SK-N-SH treated with all-trans-retinoic acid at 6 μM for 48 hours (cell line): ENCODE measurements at regions not wholly inside any gene's neighbourhood (a gene's known extent, or its start where the extent isn't known, plus 50 kb on each side); places are given as distances from the start of the nearest gene placed in this dataset.
"Not testable (repeated sequence)": the region's sequence is repeated elsewhere in the genome, so short reads cannot be mapped to it uniquely, and the experiment has no call there.

Experiments used
- ATAC-seq: fragments of 200-7000 bp; cut with Tn5 transposase; 3 replicates; pipeline ENCODE4 v1.9.1; 2020; ENCODE audit warnings: mild to moderate bottlenecking, moderate library complexity
- ARNTL ChIP-seq: fragments of 450-650 bp; formaldehyde crosslinking; IDR thresholded peaks from 2 replicates; pipeline ENCODE4 v1.5.0; 2020; ENCODE audit warnings: low read depth, mild to moderate bottlenecking, moderate library complexity, borderline replicate concordance
- BACH2 ChIP-seq: fragments of 250-450 bp; sonication (Bioruptor Pico); IDR thresholded peaks from 2 replicates; pipeline ENCODE4 v1.9.0; 2021; ENCODE audit warnings: mild to moderate bottlenecking, borderline replicate concordance
- CREB5 ChIP-seq: fragments of 250-450 bp; sonication (Bioruptor Pico); IDR thresholded peaks from 2 replicates; pipeline ENCODE4 v1.5.1; 2020; ENCODE audit warnings: low read depth, mild to moderate bottlenecking, moderate library complexity
- CSDC2 ChIP-seq: fragments of 250-450 bp; sonication (Bioruptor Pico); IDR thresholded peaks from 2 replicates; pipeline ENCODE4 v1.5.0; 2020; ENCODE audit warnings: mild to moderate bottlenecking, moderate library complexity
- CSRNP3 ChIP-seq: fragments of 250-450 bp; sonication (Bioruptor Pico); IDR thresholded peaks from 2 replicates; pipeline ENCODE4 v1.5.1; 2021; ENCODE audit warnings: mild to moderate bottlenecking, moderate library complexity
- ESRRG ChIP-seq: fragments of 250-450 bp; sonication (Bioruptor Pico); IDR thresholded peaks from 2 replicates; pipeline ENCODE4 v1.6.1; 2021; ENCODE audit warnings: mild to moderate bottlenecking
- GLIS3 ChIP-seq: fragments of 250-450 bp; sonication (Bioruptor Pico); IDR thresholded peaks from 2 replicates; pipeline ENCODE4 v1.5.0; 2020; ENCODE audit warnings: mild to moderate bottlenecking, moderate library complexity
- ISL1 ChIP-seq: fragments of 250-450 bp; sonication (Bioruptor Pico); IDR thresholded peaks from 2 replicates; pipeline ENCODE4 v2.1.2; 2022; ENCODE audit warnings: mild to moderate bottlenecking, moderate library complexity
- OSR1 ChIP-seq: fragments of 250-450 bp; sonication (Bioruptor Pico); IDR thresholded peaks from 2 replicates; pipeline ENCODE4 v1.8.0; 2022; ENCODE audit warnings: moderate library complexity, mild to moderate bottlenecking, inconsistent platforms
- PPARA ChIP-seq: fragments of 250-450 bp; sonication (Bioruptor Pico); IDR thresholded peaks from 2 replicates; pipeline ENCODE4 v1.5.0; 2020; ENCODE audit warnings: mild to moderate bottlenecking, borderline replicate concordance
- RARB ChIP-seq: fragments of 250-450 bp; sonication (Bioruptor Pico); IDR thresholded peaks from 2 replicates; pipeline ENCODE4 v1.8.0; 2021; ENCODE audit warnings: mild to moderate bottlenecking, moderate library complexity
- SNAI2 ChIP-seq: fragments of 250-450 bp; sonication (Bioruptor Pico); IDR thresholded peaks from 2 replicates; pipeline ENCODE4 v1.5.0; 2020; ENCODE audit warnings: mild to moderate bottlenecking, moderate library complexity
- TCF4 ChIP-seq: fragments of 250-450 bp; sonication (Bioruptor Pico); IDR thresholded peaks from 2 replicates; pipeline ENCODE4 v1.8.0; 2021; ENCODE audit warnings: mild to moderate bottlenecking, moderate library complexity, borderline replicate concordance
- TOX ChIP-seq: fragments of 250-450 bp; sonication (Bioruptor Pico); IDR thresholded peaks from 2 replicates; pipeline ENCODE4 v1.8.0; 2021; ENCODE audit warnings: mild to moderate bottlenecking, moderate library complexity, borderline replicate concordance
- ZC3H10 ChIP-seq: fragments of 250-450 bp; sonication (Bioruptor Pico); IDR thresholded peaks from 2 replicates; pipeline ENCODE4 v1.5.1; 2021; ENCODE audit warnings: mild to moderate bottlenecking, moderate library complexity
- ZFP3 ChIP-seq: fragments of 250-450 bp; sonication (Bioruptor Pico); IDR thresholded peaks from 2 replicates; pipeline ENCODE4 v1.5.0; 2020; ENCODE audit warnings: mild to moderate bottlenecking, moderate library complexity
- ZFP30 ChIP-seq: fragments of 450-650 bp; formaldehyde crosslinking; IDR thresholded peaks from 2 replicates; pipeline ENCODE4 v1.5.0; 2022; ENCODE audit warnings: mild to moderate bottlenecking, moderate library complexity
- ZNF565 ChIP-seq: fragments of 450-650 bp; formaldehyde crosslinking; conservative IDR thresholded peaks from 2 replicates; pipeline ENCODE4 v1.5.0; 2020; ENCODE audit warnings: low read depth, mild to moderate bottlenecking, moderate library complexity
- ZNF70 ChIP-seq: fragments of 450-650 bp; formaldehyde crosslinking; IDR thresholded peaks from 2 replicates; pipeline ENCODE4 v1.5.0; 2020; ENCODE audit warnings: mild to moderate bottlenecking, moderate library complexity
- ZNF8 ChIP-seq: fragments of 450-650 bp; formaldehyde crosslinking; IDR thresholded peaks from 2 replicates; pipeline ENCODE4 v1.5.0; 2020; ENCODE audit warnings: mild to moderate bottlenecking, moderate library complexity
- TF ChIP-seq, protein P1 (sequence below): fragments of 250-450 bp; sonication (Bioruptor Pico); IDR thresholded peaks from 2 replicates; pipeline ENCODE4 v1.5.0; 2020; ENCODE audit warnings: mild to moderate bottlenecking, moderate library complexity
- TF ChIP-seq, protein P2 (sequence below): fragments of 250-450 bp; sonication (Bioruptor Pico); IDR thresholded peaks from 2 replicates; pipeline ENCODE4 v1.8.0; 2021; ENCODE audit warnings: low read depth, mild to moderate bottlenecking, moderate library complexity, borderline replicate concordance

GRCh38 chr7:10644849-10645248 lies 328.8 kb upstream of the PHF14 start:
- ATAC-seq, result no peak
- no peak for TF ChIP-seq ZFP3
- TF ChIP-seq, protein P1, sequence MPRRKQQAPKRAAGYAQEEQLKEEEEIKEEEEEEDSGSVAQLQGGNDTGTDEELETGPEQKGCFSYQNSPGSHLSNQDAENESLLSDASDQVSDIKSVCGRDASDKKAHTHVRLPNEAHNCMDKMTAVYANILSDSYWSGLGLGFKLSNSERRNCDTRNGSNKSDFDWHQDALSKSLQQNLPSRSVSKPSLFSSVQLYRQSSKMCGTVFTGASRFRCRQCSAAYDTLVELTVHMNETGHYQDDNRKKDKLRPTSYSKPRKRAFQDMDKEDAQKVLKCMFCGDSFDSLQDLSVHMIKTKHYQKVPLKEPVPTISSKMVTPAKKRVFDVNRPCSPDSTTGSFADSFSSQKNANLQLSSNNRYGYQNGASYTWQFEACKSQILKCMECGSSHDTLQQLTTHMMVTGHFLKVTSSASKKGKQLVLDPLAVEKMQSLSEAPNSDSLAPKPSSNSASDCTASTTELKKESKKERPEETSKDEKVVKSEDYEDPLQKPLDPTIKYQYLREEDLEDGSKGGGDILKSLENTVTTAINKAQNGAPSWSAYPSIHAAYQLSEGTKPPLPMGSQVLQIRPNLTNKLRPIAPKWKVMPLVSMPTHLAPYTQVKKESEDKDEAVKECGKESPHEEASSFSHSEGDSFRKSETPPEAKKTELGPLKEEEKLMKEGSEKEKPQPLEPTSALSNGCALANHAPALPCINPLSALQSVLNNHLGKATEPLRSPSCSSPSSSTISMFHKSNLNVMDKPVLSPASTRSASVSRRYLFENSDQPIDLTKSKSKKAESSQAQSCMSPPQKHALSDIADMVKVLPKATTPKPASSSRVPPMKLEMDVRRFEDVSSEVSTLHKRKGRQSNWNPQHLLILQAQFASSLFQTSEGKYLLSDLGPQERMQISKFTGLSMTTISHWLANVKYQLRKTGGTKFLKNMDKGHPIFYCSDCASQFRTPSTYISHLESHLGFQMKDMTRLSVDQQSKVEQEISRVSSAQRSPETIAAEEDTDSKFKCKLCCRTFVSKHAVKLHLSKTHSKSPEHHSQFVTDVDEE, result no peak

DNA sequence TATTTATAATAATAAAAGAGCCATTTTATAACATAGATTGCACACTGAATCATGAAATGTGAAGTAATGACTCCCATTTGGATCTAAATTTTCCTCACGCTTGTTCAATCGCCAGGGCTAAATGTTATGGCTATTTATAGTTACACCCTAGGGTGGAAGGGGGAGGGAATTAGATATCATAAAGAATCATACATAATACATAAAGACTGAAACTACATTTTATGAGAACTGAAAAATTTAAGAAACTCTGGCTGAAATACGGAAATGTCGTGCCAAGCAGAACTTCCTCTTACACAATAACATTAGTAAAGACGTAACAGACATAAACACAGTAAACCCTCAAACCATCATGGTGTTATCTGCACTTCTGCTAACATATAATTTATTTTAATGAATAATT lies 327.5 kb upstream of the PHF14 start:
- no peak for TF ChIP-seq ISL1
- TF ChIP-seq ZFP3, result no peak
- TF ChIP-seq ZNF8 (CRISPR knock-in tag), result no peak
- TF ChIP-seq CSDC2 (CRISPR knock-in tag), result no peak
- TF ChIP-seq ESRRG (CRISPR knock-in tag), result no peak
- TF ChIP-seq RARB, result no peak
- no peak for TF ChIP-seq SNAI2 (CRISPR knock-in tag)
- no peak for TF ChIP-seq ARNTL (CRISPR knock-in tag)
- no peak for TF ChIP-seq ZC3H10
- TF ChIP-seq GLIS3, result no peak
- TF ChIP-seq CSRNP3 (CRISPR knock-in tag), result no peak
- no peak for TF ChIP-seq ZNF565 (CRISPR knock-in tag)
- no peak for TF ChIP-seq ZFP30 (CRISPR knock-in tag)
- no peak for TF ChIP-seq TOX (CRISPR knock-in tag)
- no peak for TF ChIP-seq ZNF70
- no peak for TF ChIP-seq CREB5 (CRISPR knock-in tag)
- TF ChIP-seq OSR1 (CRISPR knock-in tag), result no peak
- no peak for TF ChIP-seq BACH2 (CRISPR knock-in tag)
- TF ChIP-seq, protein P2, sequence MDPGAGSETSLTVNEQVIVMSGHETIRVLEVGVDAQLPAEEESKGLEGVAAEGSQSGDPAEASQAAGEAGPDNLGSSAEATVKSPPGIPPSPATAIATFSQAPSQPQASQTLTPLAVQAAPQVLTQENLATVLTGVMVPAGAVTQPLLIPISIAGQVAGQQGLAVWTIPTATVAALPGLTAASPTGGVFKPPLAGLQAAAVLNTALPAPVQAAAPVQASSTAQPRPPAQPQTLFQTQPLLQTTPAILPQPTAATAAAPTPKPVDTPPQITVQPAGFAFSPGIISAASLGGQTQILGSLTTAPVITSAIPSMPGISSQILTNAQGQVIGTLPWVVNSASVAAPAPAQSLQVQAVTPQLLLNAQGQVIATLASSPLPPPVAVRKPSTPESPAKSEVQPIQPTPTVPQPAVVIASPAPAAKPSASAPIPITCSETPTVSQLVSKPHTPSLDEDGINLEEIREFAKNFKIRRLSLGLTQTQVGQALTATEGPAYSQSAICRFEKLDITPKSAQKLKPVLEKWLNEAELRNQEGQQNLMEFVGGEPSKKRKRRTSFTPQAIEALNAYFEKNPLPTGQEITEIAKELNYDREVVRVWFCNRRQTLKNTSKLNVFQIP (CRISPR knock-in tag), result no peak
- TF ChIP-seq, all 23 proteins: peak for 0
- no peak for ATAC-seq

DNA sequence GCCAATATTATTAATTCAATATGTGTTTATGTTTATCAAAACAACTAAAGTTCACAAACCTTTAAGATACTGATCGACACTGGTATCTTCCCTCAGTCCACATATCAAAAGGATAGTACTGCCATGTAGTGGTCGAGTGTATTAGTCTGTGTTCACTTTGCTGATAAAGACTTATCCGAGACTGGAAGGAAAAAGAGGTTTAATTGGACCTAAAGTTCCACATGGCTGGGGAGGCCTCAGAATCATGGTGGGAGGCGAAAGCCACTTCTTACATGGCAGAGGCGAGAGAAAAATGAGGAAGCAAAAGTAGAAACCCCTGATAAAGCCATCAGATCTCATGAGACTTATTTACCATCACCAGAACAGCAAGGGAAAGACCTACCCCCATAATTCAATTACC lies 325.4 kb upstream of the PHF14 start:
- TF ChIP-seq CSRNP3 (CRISPR knock-in tag) (no peak), ZNF8 (CRISPR knock-in tag) (no peak), GLIS3 (no peak), SNAI2 (CRISPR knock-in tag) (no peak), ZNF70 (no peak), ESRRG (CRISPR knock-in tag) (no peak), PPARA (CRISPR knock-in tag) (no peak), ARNTL (CRISPR knock-in tag) (no peak), ZFP3 (no peak), ZC3H10 (no peak), ISL1 (no peak), OSR1 (CRISPR knock-in tag) (no peak), ZFP30 (CRISPR knock-in tag) (no peak), BACH2 (CRISPR knock-in tag) (no peak), TOX (CRISPR knock-in tag) (no peak), TCF4 (CRISPR knock-in tag) (no peak), CREB5 (CRISPR knock-in tag) (no peak)
- TF ChIP-seq, protein P2 (CRISPR knock-in tag), result no peak
- TF ChIP-seq, protein P1, result no peak
- no peak for ATAC-seq

DNA sequence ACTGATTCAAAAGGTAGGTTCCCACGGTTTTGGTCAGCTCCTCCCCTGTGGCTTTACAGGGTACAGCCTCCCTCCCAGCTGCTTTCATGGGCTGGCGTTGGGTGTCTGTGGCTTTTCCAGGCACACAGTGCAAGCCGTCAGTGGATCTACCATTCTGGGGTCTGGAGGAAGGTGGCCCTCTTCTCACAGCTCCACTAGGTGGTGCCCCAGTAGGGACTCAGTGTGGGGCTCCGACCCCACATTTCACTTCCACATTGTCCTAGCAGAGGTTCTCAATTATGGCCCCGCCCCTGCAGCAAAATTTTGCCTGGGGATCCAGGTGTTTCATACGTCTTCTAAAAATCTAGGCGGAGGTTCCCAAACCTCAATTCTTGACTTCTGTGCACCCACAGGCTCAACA lies 324.6 kb upstream of the PHF14 start:
- not testable (repeated sequence) for ATAC-seq
